PC-3 (cell line): ENCODE measurements at regions not wholly inside any gene's neighbourhood (a gene's known extent, or its start where the extent isn't known, plus 50 kb on each side); places are given as distances from the start of the nearest gene placed in this dataset.

Experiments used
- CTCF ChIP-seq: fragments of 300-600 bp; sonication (generic); conservative IDR thresholded peaks from 2 replicates; pipeline ENCODE4 v1.5.1; 2017; ENCODE audit warnings: antibody characterized with exemption, low read depth, mild to moderate bottlenecking, low read length
- EZH2 ChIP-seq: fragments of 300-600 bp; sonication (generic); IDR thresholded peaks from one replicate; pipeline ENCODE4 v1.6.1; 2017; ENCODE audit warnings: antibody characterized with exemption, mild to moderate bottlenecking, low read length; ENCODE audit not compliant: unreplicated experiment

DNA sequence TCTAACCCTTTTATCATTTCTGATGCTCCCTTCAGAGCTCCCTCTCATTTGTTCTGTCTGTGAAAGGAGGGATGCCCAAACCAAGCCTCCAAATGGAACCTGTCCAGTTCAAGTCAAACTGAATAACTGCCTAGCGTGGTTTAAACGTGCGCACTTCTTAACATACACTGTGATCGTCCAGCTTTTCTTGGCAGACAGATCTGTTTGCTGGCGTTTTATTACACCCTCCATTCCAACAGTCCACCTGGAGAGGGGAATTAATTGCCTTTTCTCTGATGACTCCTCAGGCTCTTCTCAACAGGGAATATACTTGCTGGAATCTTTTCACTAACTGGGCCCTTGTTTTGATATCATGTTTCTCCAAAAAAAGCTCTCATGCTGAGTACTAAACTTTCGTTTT, 379.2 kb upstream of the POU3F3 start:
- no peak for TF ChIP-seq CTCF
- no peak for TF ChIP-seq EZH2
